ENCODE measurements at regions not wholly inside any gene's neighbourhood (a gene's known extent, or its start where the extent isn't known, plus 50 kb on each side); places are given as distances from the start of the nearest gene placed in this dataset.
A peak's percentile ranks its signal among the peaks of the same experiment; 100 is the strongest.

DNA sequence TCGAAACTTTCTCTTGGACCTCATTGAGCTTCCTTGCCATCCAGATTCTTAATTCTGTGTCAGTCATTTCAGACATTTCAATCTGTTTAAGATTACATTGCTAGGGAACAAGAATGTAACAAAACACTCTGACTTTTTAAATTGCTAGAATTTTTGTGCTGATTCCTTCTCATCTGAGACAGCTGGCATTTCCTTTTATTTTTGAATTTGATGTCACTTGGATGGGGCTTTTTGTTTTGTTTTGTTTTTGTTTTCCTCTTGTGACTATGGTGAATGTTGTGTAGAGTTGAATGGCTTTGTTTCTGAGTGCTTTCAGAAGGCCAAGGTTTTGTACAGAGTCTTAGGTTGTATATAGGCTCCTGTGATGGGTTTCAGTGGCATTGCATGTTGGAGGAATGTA is 1129.3 kb downstream of the NAALADL2 start:
- no peak overlapping the region for H3K4me3 Mint-ChIP-seq
- H3K27me3 Mint-ChIP-seq (ENCODE audit: insufficient read depth), result no peaks in the 10 kb centered on the region
- TF ChIP-seq, protein P1, sequence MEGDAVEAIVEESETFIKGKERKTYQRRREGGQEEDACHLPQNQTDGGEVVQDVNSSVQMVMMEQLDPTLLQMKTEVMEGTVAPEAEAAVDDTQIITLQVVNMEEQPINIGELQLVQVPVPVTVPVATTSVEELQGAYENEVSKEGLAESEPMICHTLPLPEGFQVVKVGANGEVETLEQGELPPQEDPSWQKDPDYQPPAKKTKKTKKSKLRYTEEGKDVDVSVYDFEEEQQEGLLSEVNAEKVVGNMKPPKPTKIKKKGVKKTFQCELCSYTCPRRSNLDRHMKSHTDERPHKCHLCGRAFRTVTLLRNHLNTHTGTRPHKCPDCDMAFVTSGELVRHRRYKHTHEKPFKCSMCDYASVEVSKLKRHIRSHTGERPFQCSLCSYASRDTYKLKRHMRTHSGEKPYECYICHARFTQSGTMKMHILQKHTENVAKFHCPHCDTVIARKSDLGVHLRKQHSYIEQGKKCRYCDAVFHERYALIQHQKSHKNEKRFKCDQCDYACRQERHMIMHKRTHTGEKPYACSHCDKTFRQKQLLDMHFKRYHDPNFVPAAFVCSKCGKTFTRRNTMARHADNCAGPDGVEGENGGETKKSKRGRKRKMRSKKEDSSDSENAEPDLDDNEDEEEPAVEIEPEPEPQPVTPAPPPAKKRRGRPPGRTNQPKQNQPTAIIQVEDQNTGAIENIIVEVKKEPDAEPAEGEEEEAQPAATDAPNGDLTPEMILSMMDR (IDR thresholded peaks at IDR 0.05), result no peak
- H3K9me3 Mint-ChIP-seq, result no peaks in the 10 kb centered on the region
- peak overlapping the region; percentile 50; the same call in 1 of the 2 replicates for H3K27ac Mint-ChIP-seq
- H3K36me3 Mint-ChIP-seq (ENCODE audit: low read depth), result no peaks in the 10 kb centered on the region
- peaks cover 3% of the 10 kb centered on the region; the same call in 1 of the 2 replicates for H3K4me1 Mint-ChIP-seq (ENCODE audit: low read depth)
- no peak for DNase-seq

DNA sequence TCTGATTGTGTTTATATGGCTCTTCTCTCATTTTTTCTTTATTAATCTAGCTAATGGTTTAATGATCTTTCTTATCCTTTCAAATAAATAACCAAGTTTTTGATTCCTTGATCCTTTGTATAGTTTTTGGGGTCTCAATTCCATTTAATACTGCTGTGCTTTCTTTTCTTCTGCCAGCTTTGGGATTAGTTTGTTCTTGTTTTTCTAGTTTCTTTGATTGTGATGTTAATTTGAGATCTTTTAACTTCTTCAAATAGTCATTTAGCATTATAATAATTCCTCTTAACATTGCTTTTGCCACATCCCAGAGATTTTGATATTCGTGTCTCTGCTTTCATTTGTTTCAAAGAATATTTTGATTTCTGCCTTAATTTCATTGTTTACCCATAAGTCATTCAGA is 1126.6 kb downstream of the NAALADL2 start:
- DNase-seq, result no peak
- H3K9me3 Mint-ChIP-seq, result no peaks in the 10 kb centered on the region
- no peaks in the 10 kb centered on the region for H3K36me3 Mint-ChIP-seq (ENCODE audit: low read depth)
- TF ChIP-seq, protein P1 (IDR thresholded peaks at IDR 0.05), result no peak
- H3K27me3 Mint-ChIP-seq (ENCODE audit: insufficient read depth), result no peaks in the 10 kb centered on the region
- H3K27ac Mint-ChIP-seq, result no peak overlapping the region
- peaks cover 14% of the 10 kb centered on the region for H3K4me1 Mint-ChIP-seq (ENCODE audit: low read depth)
- H3K4me3 Mint-ChIP-seq, result no peak overlapping the region

DNA sequence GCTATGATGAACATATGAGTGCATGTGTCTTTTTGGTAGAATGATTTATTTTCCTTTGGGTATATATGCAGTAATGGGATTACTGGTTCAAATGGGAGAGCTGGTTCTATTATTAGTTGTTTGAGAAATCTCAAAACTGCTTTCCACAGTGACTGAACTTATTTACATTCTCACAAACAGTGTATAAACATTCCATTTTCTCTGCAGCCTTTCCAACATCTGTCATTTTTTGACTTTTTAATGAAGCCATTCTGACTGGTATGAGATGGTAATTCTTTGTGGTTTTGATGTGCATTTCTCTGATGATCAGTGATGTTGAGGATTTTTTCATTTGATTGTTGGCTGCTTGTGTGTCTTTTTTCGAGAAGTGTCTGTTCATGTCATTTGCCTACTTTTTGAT is 1124.2 kb downstream of the NAALADL2 start:
- TF ChIP-seq, protein P1 (IDR thresholded peaks at IDR 0.05), result no peak
- H3K4me1 Mint-ChIP-seq (ENCODE audit: low read depth), result peaks cover 20% of the 10 kb centered on the region
- peak overlapping the region; percentile 5; the same call in 1 of the 2 replicates for H3K27ac Mint-ChIP-seq
- no peaks in the 10 kb centered on the region for H3K36me3 Mint-ChIP-seq (ENCODE audit: low read depth)
- H3K9me3 Mint-ChIP-seq, result 0 out of 2 replicates have a peak, but pooled peaks cover under 1% of the 10 kb centered on the region
- no peaks in the 10 kb centered on the region for H3K27me3 Mint-ChIP-seq (ENCODE audit: insufficient read depth)
- H3K4me3 Mint-ChIP-seq, result no peak overlapping the region
- DNase-seq, result peak; percentile 25

DNA sequence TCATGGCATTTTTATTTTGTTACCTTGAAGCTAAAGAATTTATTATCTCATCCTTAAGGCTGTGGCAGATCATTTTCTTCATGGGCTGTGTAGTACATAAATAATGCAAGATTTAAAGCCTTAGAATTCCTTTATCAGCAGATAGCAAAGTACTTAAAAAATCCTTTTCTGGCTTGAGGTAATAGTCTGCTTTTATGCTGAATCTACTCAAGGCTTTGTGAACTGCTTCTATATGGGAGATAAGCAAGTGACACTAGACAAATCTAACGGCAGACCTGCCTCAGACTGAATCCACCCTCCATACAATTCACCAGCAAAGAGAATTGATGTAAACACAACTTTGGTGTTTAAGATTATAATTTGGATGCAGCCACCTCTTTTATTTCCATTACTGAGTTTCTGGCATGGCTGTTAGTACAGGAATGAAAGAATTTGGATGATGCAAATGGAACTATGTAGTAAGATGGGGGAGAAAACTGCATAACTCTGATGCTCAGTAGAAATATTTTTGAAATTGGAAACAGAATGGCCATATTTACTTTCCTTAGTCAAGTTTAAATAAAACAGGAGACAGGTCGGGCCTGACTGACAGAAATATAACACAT is 1121.5 kb downstream of the NAALADL2 start:
- no peaks in the 10 kb centered on the region for H3K27me3 Mint-ChIP-seq (ENCODE audit: insufficient read depth)
- peaks cover 20% of the 10 kb centered on the region for H3K4me1 Mint-ChIP-seq (ENCODE audit: low read depth)
- TF ChIP-seq, protein P1 (IDR thresholded peaks at IDR 0.05), result no peak
- 0 out of 2 replicates have a peak, but pooled peaks cover 6% of the 10 kb centered on the region for H3K9me3 Mint-ChIP-seq
- no peak for DNase-seq
- H3K4me3 Mint-ChIP-seq, result no peak overlapping the region
- H3K36me3 Mint-ChIP-seq (ENCODE audit: low read depth), result no peaks in the 10 kb centered on the region; the same call in 1 of the 2 replicates
- no peak overlapping the region for H3K27ac Mint-ChIP-seq

DNA sequence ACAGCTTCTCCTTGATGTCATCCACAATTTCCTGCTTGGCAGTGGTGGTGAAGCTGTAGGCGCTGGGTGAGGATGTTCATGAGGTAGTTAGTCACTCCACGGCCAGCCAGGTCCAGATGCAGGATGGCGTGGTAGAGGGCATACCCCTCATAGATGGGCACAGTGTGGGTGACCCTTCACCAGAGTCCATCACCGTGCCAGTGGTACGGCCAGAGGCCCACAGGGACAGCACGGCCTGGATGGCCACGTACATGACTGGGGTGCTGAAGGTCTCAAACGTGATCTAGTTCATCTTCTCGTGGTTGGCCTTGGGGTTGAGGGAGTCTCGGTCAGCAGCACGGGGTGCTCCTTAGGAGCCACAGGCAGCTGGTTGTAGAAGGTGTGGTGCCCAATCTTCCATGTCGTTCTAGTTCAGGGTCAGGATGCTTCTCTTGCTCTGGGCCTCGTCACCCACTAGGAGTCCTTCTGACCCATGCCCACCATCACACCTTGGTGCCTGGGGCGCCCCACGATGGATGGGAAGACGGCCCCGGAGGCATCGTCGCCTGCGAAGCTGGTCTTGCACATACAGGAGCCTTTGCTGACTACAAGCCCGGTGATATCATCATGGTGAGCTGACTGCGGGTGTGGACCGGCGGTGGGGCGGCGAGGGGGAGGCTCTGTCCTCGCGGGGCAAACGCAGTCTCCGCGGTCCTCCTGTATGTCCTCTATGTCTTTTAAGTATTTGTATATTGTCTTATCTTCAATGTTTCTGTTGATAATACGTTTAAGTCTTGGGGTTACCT is 1119.0 kb downstream of the NAALADL2 start:
- Mint-ChIP-seq H3K4me3 (no peak overlapping the region), H3K27me3 (ENCODE audit: insufficient read depth) (no peaks in the 10 kb centered on the region), H3K36me3 (ENCODE audit: low read depth) (no peaks in the 10 kb centered on the region; the same call in 1 of the 2 replicates), H3K27ac (no peak overlapping the region), H3K9me3 (0 out of 2 replicates have a peak, but pooled peaks cover 6% of the 10 kb centered on the region), H3K4me1 (ENCODE audit: low read depth) (peaks cover 14% of the 10 kb centered on the region)
- TF ChIP-seq, protein P1 (IDR thresholded peaks at IDR 0.05), result no peak
- no peak for DNase-seq
